ENCODE measurements at regions not wholly inside any gene's neighbourhood (a gene's known extent, or its start where the extent isn't known, plus 50 kb on each side); places are given as distances from the start of the nearest gene placed in this dataset.
A peak's percentile ranks its signal among the peaks of the same experiment; 100 is the strongest.
"Not testable (repeated sequence)": the region's sequence is repeated elsewhere in the genome, so short reads cannot be mapped to it uniquely, and the experiment has no call there.

DNA sequence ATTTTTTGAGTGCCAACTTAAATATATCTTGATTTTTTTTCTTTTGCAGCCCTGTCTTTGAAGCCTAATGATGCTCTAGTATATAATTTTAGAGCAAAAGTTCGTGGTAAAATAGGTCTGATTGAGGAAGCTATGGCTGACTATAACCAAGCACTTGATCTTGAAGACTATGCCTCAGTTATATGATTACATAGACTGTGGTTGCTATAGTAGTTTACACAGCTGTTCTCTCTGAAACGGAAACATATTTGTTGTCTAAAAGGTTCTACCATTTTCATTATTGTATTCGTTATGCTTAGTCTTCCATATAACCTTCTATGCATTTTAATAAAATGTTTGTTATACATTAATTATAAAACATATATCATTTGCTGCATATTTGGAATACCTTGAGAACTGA lies 246.7 kb downstream of the TTC6 start:
- no peak for DNase-seq (ENCODE audit: low read depth, low spot score)

- no peak for DNase-seq (ENCODE audit: low read depth, low spot score)
Measured at GRCh38 chr14:37843954-37844607, 248.7 kb downstream of the TTC6 start.

- no peak for DNase-seq (ENCODE audit: low read depth, low spot score)
Measured at GRCh38 chr14:37844614-37845013, 249.2 kb downstream of the TTC6 start.

DNA sequence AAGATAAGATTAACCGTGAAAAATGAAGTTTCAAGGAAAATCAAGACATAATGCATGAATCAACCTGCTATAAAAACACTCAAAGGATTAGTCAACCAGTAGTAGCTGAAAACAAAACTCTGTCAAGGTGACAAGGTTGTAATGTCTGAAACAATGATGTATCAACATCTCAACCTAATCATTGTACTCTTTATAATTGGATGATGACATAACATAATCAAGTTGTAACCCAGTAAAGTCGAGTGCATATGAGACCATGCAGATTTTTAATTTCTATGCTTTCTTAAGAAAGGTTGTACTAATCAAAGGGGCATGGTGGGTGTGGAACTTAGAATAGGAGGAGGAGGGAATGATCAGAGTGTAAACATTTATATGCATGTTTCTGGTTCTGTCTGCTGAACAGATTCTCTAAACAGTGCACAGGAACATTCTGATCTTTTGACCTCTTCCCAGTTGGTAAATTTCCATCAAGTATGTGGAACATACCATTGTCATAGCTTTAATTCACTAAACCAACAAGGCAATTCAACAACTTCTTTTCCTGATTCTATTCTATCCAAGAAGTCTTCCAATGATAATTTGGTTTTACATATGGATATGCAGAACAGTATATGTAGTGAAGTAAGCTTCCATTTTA lies 253.7 kb downstream of the TTC6 start:
- DNase-seq (ENCODE audit: low read depth, low spot score) = no peak

DNA sequence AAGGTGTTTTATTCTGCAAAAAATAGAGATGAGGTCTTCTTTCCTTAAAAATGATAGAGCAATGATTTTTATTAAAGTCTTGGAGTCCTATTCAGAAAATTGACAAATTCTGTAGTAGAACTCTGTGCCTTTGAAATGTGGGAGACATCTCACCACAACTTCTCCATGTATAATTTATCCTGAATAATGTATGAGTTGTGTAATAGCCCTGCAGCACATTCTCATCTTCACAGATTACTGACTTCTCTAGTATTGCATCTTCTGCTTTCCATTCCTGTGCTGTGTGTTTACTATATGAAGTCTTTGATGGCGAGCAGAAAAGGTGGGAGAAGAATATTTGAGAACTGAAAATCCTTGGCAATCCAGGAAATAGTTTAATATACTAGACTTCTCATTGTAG lies 255.6 kb downstream of the TTC6 start:
- DNase-seq (ENCODE audit: low read depth, low spot score) = no peak

DNA sequence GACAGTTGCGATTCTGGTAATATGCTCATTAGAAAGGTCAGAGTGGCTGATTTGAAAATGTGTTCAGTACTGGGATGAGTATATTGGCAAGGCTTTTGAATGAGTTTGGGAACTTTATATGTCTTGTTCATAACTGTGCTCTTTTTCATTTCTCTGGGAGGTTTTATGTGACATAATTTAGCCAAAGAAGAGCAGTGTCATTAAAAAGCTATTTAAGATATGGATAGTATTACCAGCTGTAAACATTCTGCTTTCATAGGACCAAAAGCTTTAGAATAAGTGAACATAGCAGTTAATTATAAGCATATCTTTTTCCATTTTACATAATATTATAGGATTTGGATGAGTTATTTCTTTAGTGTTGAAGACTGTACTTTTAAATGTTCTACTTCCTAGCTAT lies 260.4 kb downstream of the TTC6 start:
- DNase-seq (ENCODE audit: low read depth, low spot score) = no peak

DNA sequence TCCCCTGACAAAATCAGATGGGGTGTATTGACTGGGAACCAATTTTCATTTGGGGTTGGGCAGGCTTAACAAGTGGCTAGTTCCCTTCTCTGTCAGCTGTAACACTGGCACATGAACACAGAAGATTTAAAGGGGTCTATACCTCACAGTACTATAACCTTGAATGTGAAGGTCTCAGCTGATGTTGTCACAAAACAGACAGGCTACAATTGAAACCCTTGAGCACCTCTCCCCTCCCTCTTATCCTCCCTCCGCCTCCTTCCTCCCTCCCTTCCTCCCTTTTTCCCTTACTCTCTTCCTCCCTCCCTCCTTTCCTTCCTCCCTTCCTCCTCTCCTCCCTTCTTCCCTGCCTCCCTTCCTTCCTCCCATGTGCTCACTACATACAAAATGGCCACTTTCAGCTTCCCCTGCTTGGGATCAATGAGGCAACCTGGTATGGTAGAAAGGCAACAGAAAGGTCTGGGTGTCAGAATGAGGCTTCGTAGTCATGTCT lies 262.4 kb downstream of the TTC6 start:
- DNase-seq (ENCODE audit: low read depth, low spot score) = no peak

- no peak for DNase-seq (ENCODE audit: low read depth, low spot score)
Measured at GRCh38 chr14:37858733-37859132, 263.3 kb downstream of the TTC6 start.

- no peak for DNase-seq (ENCODE audit: low read depth, low spot score)
Measured at GRCh38 chr14:37859177-37859576, 263.7 kb downstream of the TTC6 start.

GRCh38 chr14:37862263-37862662 lies 266.8 kb downstream of the TTC6 start:
- DNase-seq (ENCODE audit: low read depth, low spot score) = no peak

DNA sequence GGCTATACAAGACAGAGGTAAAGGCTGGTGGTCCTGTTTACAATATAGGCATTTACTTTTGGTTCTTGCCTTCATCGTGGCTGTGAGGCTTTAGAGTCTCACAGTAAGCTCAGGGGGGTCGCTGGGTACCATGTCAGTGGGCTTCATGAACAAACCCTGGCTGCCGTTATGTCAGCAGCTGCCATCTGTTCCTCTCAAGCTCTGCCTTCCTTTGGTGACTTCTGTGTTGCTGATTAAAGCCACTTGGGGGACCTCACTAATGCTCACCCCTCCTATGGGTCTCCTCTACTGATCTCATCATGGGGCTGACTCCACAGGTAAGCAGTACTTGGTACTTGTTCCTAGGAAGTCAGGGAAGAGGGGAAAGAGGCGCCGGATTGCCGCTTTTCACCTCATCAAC lies 268.7 kb downstream of the TTC6 start:
- no peak for DNase-seq (ENCODE audit: low read depth, low spot score)

- DNase-seq (ENCODE audit: low read depth, low spot score) = no peak
Measured at GRCh38 chr14:37864861-37865718, 269.7 kb downstream of the TTC6 start.

GRCh38 chr14:37865719-37866549 lies 270.5 kb downstream of the TTC6 start:
- no peak for DNase-seq (ENCODE audit: low read depth, low spot score)

DNA sequence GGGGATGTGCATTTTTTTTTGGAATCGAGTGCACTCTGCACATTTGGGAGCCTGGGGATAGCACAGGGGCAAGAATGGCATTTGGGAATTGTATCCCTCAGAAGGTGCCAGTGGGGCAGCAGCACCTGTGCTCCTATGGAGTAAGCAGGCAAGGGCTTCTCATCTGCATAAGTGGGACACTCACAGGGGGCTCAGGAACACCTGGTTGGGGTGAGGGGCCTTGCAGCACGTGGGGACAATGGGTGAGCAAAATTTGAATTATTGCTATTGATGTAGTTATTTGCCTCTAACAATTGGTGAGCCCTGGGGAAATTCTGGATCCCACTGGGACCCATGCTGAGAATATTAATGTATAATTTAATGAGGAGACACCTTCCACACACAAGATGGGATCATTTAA lies 274.2 kb downstream of the TTC6 start:
- DNase-seq (ENCODE audit: low read depth, low spot score) = no peak

- DNase-seq (ENCODE audit: low read depth, low spot score) = no peak
Measured at GRCh38 chr14:37870170-37870569, 274.7 kb downstream of the TTC6 start.

DNA sequence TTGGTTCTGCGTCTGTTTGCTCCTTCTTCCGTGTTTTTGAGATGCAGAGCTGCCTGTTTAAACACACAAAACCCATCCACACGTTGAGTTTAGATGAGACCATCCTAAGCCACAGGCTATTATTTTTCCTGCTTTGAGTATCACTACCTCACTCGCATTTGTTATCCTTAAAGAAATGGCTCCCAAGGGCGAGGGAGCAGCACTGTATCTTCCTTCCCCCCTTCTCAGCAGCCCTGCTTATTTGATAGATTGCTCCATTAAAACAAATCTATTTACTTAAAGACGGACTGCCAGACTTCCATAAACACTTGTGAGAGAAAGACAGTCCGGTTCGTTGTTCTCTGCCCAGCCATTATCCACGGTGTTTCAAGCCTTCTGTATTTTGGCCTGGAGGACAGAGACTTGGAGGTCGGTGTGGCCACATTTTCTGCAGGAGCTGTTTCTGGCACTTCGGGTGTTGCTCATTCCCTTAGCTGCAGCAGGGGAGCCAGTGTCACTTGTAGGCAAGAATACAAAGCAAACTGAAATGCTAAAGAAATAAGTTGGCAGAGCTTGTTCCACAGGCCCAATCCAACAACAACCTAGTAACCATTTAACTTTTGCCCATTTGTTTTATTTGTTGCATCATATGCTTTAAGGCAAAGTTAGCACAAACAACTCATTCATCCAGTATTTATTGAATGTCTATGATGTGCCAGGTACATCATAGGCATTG lies 275.4 kb downstream of the TTC6 start:
- no peak for DNase-seq (ENCODE audit: low read depth, low spot score)

DNA sequence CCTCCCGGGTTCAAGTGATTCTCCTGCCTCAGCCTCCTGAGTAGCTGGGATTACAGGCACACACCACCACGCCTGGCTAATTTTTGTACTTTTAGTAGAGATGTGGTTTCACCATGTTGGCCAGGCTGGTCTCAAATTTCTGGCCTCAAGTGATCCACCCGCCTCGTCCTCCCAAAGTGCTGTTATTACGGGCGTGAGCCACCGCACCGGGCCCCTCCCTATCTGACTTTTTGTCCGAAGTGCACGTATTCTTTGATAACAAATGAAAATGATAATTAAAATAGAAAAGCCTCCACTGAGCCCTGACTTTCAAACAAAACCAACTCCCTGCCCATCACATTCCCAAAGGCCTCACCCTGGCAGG lies 278.6 kb downstream of the TTC6 start:
- DNase-seq (ENCODE audit: low read depth, low spot score) = not testable (repeated sequence)

DNA sequence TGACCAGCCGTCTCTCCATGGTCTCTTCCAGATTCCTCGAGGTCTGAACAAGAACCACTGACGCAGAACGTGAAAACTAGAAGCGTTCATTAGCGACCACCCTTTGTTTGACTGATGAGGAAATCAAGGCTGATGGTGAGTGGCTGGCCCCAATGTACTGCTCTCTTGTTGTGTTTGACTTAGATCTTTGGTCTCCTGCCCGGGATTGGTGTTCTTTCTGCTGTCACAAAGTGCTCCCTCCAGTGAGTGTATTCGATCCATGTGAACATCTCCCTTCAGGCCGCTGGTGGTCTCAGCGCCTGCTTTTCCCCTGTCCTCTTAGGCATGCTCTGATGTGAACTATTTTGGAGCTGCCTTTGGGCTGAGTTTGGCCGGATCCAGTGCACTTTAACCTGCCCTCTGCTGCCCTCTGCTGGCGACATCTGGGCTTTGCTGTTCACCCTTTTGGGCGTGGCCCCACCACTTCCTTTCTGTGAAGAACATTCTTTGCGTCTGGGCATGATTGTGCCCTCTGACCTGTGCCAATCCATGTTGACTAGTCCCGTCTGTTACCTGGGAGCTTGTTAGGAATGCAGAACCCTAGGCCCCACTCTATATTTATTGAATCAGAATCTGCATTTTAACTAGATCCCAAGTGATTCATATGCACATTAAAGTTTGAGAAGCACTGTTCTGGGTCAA lies 279.1 kb downstream of the TTC6 start:
- DNase-seq (ENCODE audit: low read depth, low spot score) = peak; percentile 34

DNA sequence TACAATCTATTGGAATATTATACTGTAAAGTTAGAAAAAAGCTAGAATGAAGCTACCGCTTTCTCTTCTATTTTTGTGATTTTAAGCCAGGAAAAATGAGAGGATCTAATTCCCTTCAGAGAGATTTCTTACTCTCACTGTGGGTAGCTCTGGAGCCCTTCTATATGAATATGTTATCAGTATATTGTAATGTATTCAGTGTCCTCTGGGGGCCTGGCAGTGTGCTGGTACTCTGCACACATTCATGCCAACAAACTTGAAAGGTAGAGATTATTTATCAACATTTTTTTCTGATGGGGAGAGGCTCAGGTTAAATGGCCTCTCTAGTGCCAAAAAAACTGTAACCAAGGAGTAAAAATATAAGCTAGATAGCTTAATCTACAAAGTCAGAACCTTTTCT lies 292.8 kb downstream of the TTC6 start:
- DNase-seq (ENCODE audit: low read depth, low spot score) = no peak

DNA sequence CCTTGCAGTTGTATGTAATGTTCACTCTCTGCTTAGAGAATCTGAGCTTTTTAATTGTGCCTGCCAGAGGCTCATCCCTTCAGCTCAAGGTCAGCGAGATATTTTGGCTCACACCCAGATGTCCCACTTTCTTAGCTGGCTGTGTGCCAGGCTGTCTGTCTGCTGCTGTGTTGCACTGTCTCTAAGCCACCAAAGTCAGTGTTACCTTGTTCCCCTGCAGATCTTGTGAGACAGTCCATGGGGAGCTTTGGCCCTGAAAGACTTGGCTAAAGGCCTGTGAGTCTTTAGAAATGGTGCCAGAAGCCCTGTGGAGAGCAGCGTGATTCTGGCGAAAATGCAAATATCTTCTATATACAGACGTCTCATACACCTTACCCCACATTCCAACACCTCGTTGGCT lies 293.7 kb downstream of the TTC6 start:
- no peak for DNase-seq (ENCODE audit: low read depth, low spot score)

DNA sequence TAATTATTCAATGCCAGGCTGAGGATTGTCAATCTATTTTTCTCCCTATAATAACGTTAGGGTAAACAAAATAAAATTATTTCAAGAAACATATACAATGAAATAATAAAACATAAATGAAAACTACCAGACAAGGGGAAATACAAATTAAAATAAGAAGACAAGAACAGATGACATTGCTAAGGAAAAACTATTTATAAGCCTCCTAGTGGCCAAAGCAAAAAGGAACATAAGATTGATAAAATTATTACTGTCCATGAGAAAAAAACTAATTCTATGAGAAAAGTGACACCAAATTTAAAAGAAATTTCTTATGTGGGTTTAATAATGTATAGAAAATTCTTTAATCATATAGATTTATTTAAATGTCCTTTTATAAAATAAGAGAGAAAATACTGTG lies 294.7 kb downstream of the TTC6 start:
- no peak for DNase-seq (ENCODE audit: low read depth, low spot score)
